ENCODE measurements at regions not wholly inside any gene's neighbourhood (a gene's known extent, or its start where the extent isn't known, plus 50 kb on each side); places are given as distances from the start of the nearest gene placed in this dataset.

GRCh38 chr10:21336476-21337170 is 188.9 kb downstream of the SKIDA1 start (continued):
- TF ChIP-seq MAFK (IDR thresholded peaks at IDR 0.05; ENCODE audit: low read depth, low read length) (no peak), ASH2L (IDR thresholded peaks at IDR 0.05; ENCODE audit: low read length) (peak; percentile 30), KDM4A (IDR thresholded peaks at IDR 0.05; ENCODE audit: low read depth, low read length, severe bottlenecking) (no peak), CHD2 (IDR thresholded peaks at IDR 0.05; ENCODE audit: low read length) (0 out of 2 replicates have a peak, but pooled peaks have one; percentile 16), FOSL1 (IDR thresholded peaks at IDR 0.05; ENCODE audit: insufficient read depth, low read depth, low read length) (no peak), TEAD4 (IDR thresholded peaks at IDR 0.05; ENCODE audit: low read depth, low read length) (peak; percentile 90), JUND (IDR thresholded peaks at IDR 0.05; ENCODE audit: low read length) (peak; percentile 99), RBBP5 (IDR thresholded peaks at IDR 0.05; ENCODE audit: borderline replicate concordance, low read depth, low read length) (0 out of 2 replicates have a peak, but pooled peaks have one; percentile 19), SUZ12 (IDR thresholded peaks at IDR 0.05; ENCODE audit: low read length) (no peak)
- TF ChIP-seq, protein P1, sequence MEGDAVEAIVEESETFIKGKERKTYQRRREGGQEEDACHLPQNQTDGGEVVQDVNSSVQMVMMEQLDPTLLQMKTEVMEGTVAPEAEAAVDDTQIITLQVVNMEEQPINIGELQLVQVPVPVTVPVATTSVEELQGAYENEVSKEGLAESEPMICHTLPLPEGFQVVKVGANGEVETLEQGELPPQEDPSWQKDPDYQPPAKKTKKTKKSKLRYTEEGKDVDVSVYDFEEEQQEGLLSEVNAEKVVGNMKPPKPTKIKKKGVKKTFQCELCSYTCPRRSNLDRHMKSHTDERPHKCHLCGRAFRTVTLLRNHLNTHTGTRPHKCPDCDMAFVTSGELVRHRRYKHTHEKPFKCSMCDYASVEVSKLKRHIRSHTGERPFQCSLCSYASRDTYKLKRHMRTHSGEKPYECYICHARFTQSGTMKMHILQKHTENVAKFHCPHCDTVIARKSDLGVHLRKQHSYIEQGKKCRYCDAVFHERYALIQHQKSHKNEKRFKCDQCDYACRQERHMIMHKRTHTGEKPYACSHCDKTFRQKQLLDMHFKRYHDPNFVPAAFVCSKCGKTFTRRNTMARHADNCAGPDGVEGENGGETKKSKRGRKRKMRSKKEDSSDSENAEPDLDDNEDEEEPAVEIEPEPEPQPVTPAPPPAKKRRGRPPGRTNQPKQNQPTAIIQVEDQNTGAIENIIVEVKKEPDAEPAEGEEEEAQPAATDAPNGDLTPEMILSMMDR (IDR thresholded peaks at IDR 0.05; ENCODE audit: control extremely low read depth in 1 of 3, insufficient read depth in 1 of 3, low read depth in 1 of 3, low read length in 3 of 3) = peak; percentile 20 to 35 (median 29); a peak in 3 of 4 replicates
